Body of pancreas (tissue), 4 donors: ENCODE measurements at regions not wholly inside any gene's neighbourhood (a gene's known extent, or its start where the extent isn't known, plus 50 kb on each side); places are given as distances from the start of the nearest gene placed in this dataset.

ENCODE experiments used
- CTCF ChIP-seq, 7 experiments: fragments of 450-650 bp in 4 of 7; fragments of 200-600 bp in 3 of 7; sonication (generic) in 3 of 7; IDR thresholded peaks; one replicate each; pipeline ENCODE4 v1.5.1; 2016 to 2019; ENCODE audit warnings: antibody characterized with exemption in 7 of 7
- POLR2A ChIP-seq, 3 donors: fragments of 450-650 bp; IDR thresholded peaks; one replicate each; pipeline ENCODE4 v1.6.1; 2016; ENCODE audit warnings: antibody characterized with exemption in 3 of 3, mild to moderate bottlenecking in 2 of 3

GRCh38 chr4:100736641-100737451 lies 219.0 kb upstream of the EMCN start:
- TF ChIP-seq POLR2A (IDR thresholded peaks at IDR 0.05) (no peak), CTCF (IDR thresholded peaks at IDR 0.05) (no peak)
